GM23338 (cell line): ENCODE measurements at regions not wholly inside any gene's neighbourhood (a gene's known extent, or its start where the extent isn't known, plus 50 kb on each side); places are given as distances from the start of the nearest gene placed in this dataset.

Experiments used
- ATAC-seq: fragments of 200-7000 bp; cut with Tn5 transposase; 3 replicates; pipeline ENCODE4 v1.9.1; 2020
- DNase-seq: peaks from one replicate; pipeline ENCODE4 v3.0.0-alpha.2; 2015; ENCODE audit warnings: low spot score
- H2AFZ ChIP-seq: fragments of 200-600 bp; sonication (generic); 2 replicates; pipeline ENCODE4 v1.8.0; 2016; ENCODE audit warnings: antibody characterized with exemption, mild to moderate bottlenecking, moderate library complexity
- H3F3A ChIP-seq: fragments of 200-600 bp; sonication (generic); replicated peaks from 2 replicates; pipeline ENCODE4 v1.8.0; 2017; ENCODE audit warnings: antibody characterized with exemption, mixed run types, low read depth
- H3K27ac ChIP-seq: fragments of 200-600 bp; sonication (generic); 2 replicates; pipeline ENCODE4 v1.6.1; 2016; ENCODE audit warnings: low read depth
- H3K27me3 ChIP-seq: fragments of 200-600 bp; sonication (generic); 2 replicates; pipeline ENCODE4 v1.8.0; 2016; ENCODE audit warnings: mild to moderate bottlenecking, mixed run types, moderate library complexity; ENCODE audit not compliant: insufficient read depth
- H3K36me3 ChIP-seq: fragments of 200-600 bp; sonication (generic); 2 replicates; pipeline ENCODE4 v1.8.0; 2016; ENCODE audit warnings: mild to moderate bottlenecking; ENCODE audit not compliant: insufficient read depth
- H3K4me1 ChIP-seq: fragments of 200-600 bp; sonication (generic); 2 replicates; pipeline ENCODE4 v1.8.0; 2016; ENCODE audit warnings: mild to moderate bottlenecking, moderate library complexity; ENCODE audit not compliant: insufficient read depth
- H3K4me2 ChIP-seq: fragments of 200-600 bp; sonication (generic); 2 replicates; pipeline ENCODE4 v1.7.1; 2017; ENCODE audit warnings: mixed run types
- H3K4me3 ChIP-seq: fragments of 200-600 bp; sonication (generic); 2 replicates; pipeline ENCODE4 v1.6.1; 2016; ENCODE audit warnings: mixed run types
- H3K79me2 ChIP-seq: fragments of 200-600 bp; sonication (generic); replicated peaks from 2 replicates; pipeline ENCODE4 v1.8.0; 2017; ENCODE audit warnings: mild to moderate bottlenecking; ENCODE audit not compliant: insufficient read depth
- H3K9me2 ChIP-seq: fragments of 200-600 bp; sonication (generic); 2 replicates; pipeline ENCODE4 v1.8.0; 2017; ENCODE audit not compliant: insufficient read depth
- H4K20me1 ChIP-seq: fragments of 200-600 bp; sonication (generic); replicated peaks from 2 replicates; pipeline ENCODE4 v1.8.0; 2017; ENCODE audit warnings: mild to moderate bottlenecking; ENCODE audit not compliant: insufficient read depth
- H3K27ac Mint-ChIP-seq: 2 replicates; pipeline ENCODE4 v1.8.0; 2020; ENCODE audit warnings: inconsistent platforms, mild to moderate bottlenecking, moderate library complexity, mixed read lengths
- H3K27me3 Mint-ChIP-seq: 3 replicates; pipeline ENCODE4 v1.8.0; 2022; ENCODE audit warnings: low read depth, mild to moderate bottlenecking, moderate library complexity, mixed read lengths, inconsistent platforms; ENCODE audit not compliant: insufficient read depth, poor library complexity
- H3K36me3 Mint-ChIP-seq: 3 replicates; pipeline ENCODE4 v1.8.0; 2021; ENCODE audit warnings: low read depth, mild to moderate bottlenecking, inconsistent platforms, moderate library complexity, mixed read lengths
- H3K4me1 Mint-ChIP-seq: 3 replicates; pipeline ENCODE4 v1.8.0; 2020; ENCODE audit warnings: mild to moderate bottlenecking, inconsistent platforms, mixed read lengths
- H3K4me3 Mint-ChIP-seq: 3 replicates; pipeline ENCODE4 v1.8.0; 2021; ENCODE audit warnings: moderate library complexity, mild to moderate bottlenecking, inconsistent platforms, mixed read lengths
- H3K9me3 Mint-ChIP-seq: 3 replicates; pipeline ENCODE4 v1.8.0; 2020; ENCODE audit warnings: moderate library complexity, mild to moderate bottlenecking, inconsistent platforms, mixed read lengths
- CREB1 ChIP-seq: fragments of 250-450 bp; sonication (Bioruptor Pico); IDR thresholded peaks from 2 replicates; pipeline ENCODE4 v1.5.0; 2020; ENCODE audit warnings: low read depth, mild to moderate bottlenecking, moderate library complexity
- ETS1 ChIP-seq: IDR thresholded peaks from 2 replicates; pipeline ENCODE4 v1.6.1; 2016; ENCODE audit warnings: antibody characterized with exemption
- EZH2phosphoT487 ChIP-seq: fragments of 200-600 bp; sonication (generic); IDR thresholded peaks from one replicate; pipeline ENCODE4 v1.8.1; 2018; ENCODE audit warnings: antibody characterized with exemption; ENCODE audit not compliant: unreplicated experiment
- NANOG ChIP-seq: IDR thresholded peaks from 2 replicates; pipeline ENCODE4 v1.6.1; 2016; ENCODE audit warnings: antibody characterized with exemption, borderline replicate concordance
- POLR2AphosphoS5 ChIP-seq: IDR thresholded peaks from 2 replicates; pipeline ENCODE4 v1.6.1; 2016; ENCODE audit warnings: antibody characterized with exemption, low read depth
- REST ChIP-seq: IDR thresholded peaks from one replicate; pipeline ENCODE4 v1.6.1; 2018; ENCODE audit warnings: antibody characterized with exemption; ENCODE audit not compliant: unreplicated experiment
- ZNF114 ChIP-seq: fragments of 250-450 bp; sonication (Bioruptor Pico); IDR thresholded peaks from 2 replicates; pipeline ENCODE4 v1.5.0; 2020; ENCODE audit warnings: mild to moderate bottlenecking, moderate library complexity
- ZNF331 ChIP-seq: fragments of 250-450 bp; sonication (Bioruptor Pico); IDR thresholded peaks from 2 replicates; pipeline ENCODE4 v1.5.0; 2020; ENCODE audit warnings: low read depth, mild to moderate bottlenecking, moderate library complexity

GRCh38 chr18:30623401-30624065 is 419.0 kb downstream of the DSC3 start:
- DNase-seq (no peak), ATAC-seq (no peak)
- H3K4me1 ChIP-seq = peaks cover 41% of the 10 kb centered on the region
- H3K79me2 ChIP-seq = no peaks in the 10 kb centered on the region
- H3F3A ChIP-seq = no peaks in the 10 kb centered on the region
- Mint-ChIP-seq H3K27me3 (peaks cover 5% of the 10 kb centered on the region), H3K36me3 (peaks cover 13% of the 10 kb centered on the region), H3K4me1 (peaks cover 43% of the 10 kb centered on the region), H3K9me3 (peaks cover 15% of the 10 kb centered on the region), H3K4me3 (peak overlapping the region; percentile 8; the same call in 1 of the 3 replicates), H3K27ac (no peak overlapping the region)
- no peak overlapping the region for H3K27ac ChIP-seq
- H3K4me2 ChIP-seq = peak overlapping the region; percentile 34
- H4K20me1 ChIP-seq = no peaks in the 10 kb centered on the region
- H3K4me3 ChIP-seq = no peak overlapping the region
- no peaks in the 10 kb centered on the region for H3K36me3 ChIP-seq
- no peaks in the 10 kb centered on the region for H3K27me3 ChIP-seq
- no peak for TF ChIP-seq POLR2AphosphoS5
- H3K9me2 ChIP-seq = peaks cover 4% of the 10 kb centered on the region; the same call in 1 of the 2 replicates
- no peak overlapping the region for H2AFZ ChIP-seq

- Mint-ChIP-seq H3K27me3 (peaks cover 5% of the 10 kb centered on the region), H3K4me3 (peak overlapping the region; percentile 38; the same call in 1 of the 3 replicates), H3K4me1 (peaks cover 44% of the 10 kb centered on the region), H3K36me3 (peaks cover 12% of the 10 kb centered on the region), H3K27ac (no peak overlapping the region), H3K9me3 (peaks cover 9% of the 10 kb centered on the region)
- peak overlapping the region; percentile 34 for H3K4me2 ChIP-seq
- H3K36me3 ChIP-seq = no peaks in the 10 kb centered on the region
- no peak overlapping the region for H2AFZ ChIP-seq
- H3K79me2 ChIP-seq = no peaks in the 10 kb centered on the region
- peaks cover 44% of the 10 kb centered on the region for H3K4me1 ChIP-seq
- H3K27ac ChIP-seq = no peak overlapping the region
- H3F3A ChIP-seq = no peaks in the 10 kb centered on the region
- H3K27me3 ChIP-seq = no peaks in the 10 kb centered on the region
- ATAC-seq = peak; percentile 65
- H4K20me1 ChIP-seq = no peaks in the 10 kb centered on the region
- TF ChIP-seq ZNF114 = no peak
- TF ChIP-seq REST = no peak
- no peak for TF ChIP-seq ZNF331 (CRISPR knock-in tag)
- TF ChIP-seq NANOG = peak; percentile 70; the same call in 1 of the 2 replicates
- peak; percentile 53 for TF ChIP-seq POLR2AphosphoS5
- no peak for TF ChIP-seq CREB1
- peaks cover 4% of the 10 kb centered on the region; the same call in 1 of the 2 replicates for H3K9me2 ChIP-seq
- H3K4me3 ChIP-seq = peak overlapping the region; percentile 8
- no peak for DNase-seq
These were observed 419.9 kb downstream of the DSC3 start for GRCh38 chr18:30622635-30623034.

- DNase-seq (no peak), ATAC-seq (no peak; the same call in 2 of the 3 replicates)
- no peaks in the 10 kb centered on the region for H3K79me2 ChIP-seq
- Mint-ChIP-seq H3K9me3 (peaks cover 9% of the 10 kb centered on the region), H3K27me3 (peaks cover 5% of the 10 kb centered on the region), H3K36me3 (peaks cover 12% of the 10 kb centered on the region), H3K4me3 (no peak overlapping the region), H3K27ac (no peak overlapping the region), H3K4me1 (peaks cover 44% of the 10 kb centered on the region)
- H3K4me3 ChIP-seq = no peak overlapping the region
- H3K4me1 ChIP-seq = peaks cover 44% of the 10 kb centered on the region
- no peaks in the 10 kb centered on the region for H3F3A ChIP-seq
- peak overlapping the region; percentile 53; the same call in 1 of the 2 replicates for H3K4me2 ChIP-seq
- TF ChIP-seq ETS1 (no peak), EZH2phosphoT487 (no peak), POLR2AphosphoS5 (no peak), NANOG (no peak), ZNF331 (CRISPR knock-in tag) (no peak)
- H3K36me3 ChIP-seq = no peaks in the 10 kb centered on the region
- no peak overlapping the region for H2AFZ ChIP-seq
- H4K20me1 ChIP-seq = no peaks in the 10 kb centered on the region
- peaks cover 4% of the 10 kb centered on the region; the same call in 1 of the 2 replicates for H3K9me2 ChIP-seq
- H3K27ac ChIP-seq = no peak overlapping the region
- no peaks in the 10 kb centered on the region for H3K27me3 ChIP-seq
These were observed 420.4 kb downstream of the DSC3 start for GRCh38 chr18:30622104-30622503.
